Ramos (cell line): ENCODE measurements at regions not wholly inside any gene's neighbourhood (a gene's known extent, or its start where the extent isn't known, plus 50 kb on each side); places are given as distances from the start of the nearest gene placed in this dataset.

Experiments
- in situ Hi-C: fragments of 300-500 bp; cut with MboI; formaldehyde crosslinking; loops from one replicate; pipeline ENCODE4 v1.14.3; 2022; ENCODE audit warnings: low sequenced_read_pairs; ENCODE audit not compliant: unreplicated experiment

DNA sequence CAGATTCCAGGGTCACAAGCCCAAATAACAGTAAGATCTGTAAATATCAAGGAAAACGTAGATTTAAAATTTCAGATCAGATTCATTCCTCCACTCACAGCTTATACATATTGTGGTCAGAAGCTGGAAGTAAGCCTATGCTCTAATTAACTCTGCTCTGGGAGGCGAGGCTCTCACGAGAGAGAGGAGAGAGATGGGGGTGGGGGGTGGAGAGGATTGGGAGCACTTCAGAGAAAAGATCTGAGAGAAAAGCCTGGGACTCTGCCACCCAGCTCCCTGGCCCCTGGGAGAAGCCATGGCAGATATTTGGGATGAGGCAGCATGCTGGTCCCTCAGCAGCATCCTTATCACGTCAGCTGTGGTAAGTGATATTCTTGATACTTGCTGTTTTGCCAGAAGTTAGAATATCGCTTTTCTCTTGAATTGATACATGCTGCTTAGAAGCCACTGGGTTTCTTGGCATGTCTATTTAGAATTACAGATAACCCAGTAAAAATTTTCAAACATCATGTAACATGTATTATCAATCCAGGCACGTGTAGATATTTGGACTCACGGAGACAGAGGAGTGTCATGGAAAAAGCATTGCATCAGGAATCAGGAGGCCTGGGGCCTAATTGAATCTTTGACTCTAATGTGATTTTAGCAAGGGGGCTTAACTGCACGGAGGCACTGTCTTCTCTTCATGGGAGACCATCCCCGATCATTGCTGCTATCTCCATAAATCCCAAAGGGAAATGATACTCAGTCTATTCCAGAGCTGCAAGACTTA lies 265.4 kb downstream of the HRH4 start:
- in situ Hi-C loops = loop anchor here (10.0 to 25.0 kb wide), 2 partner anchors 231 to 364 kb away; no protein-coding TSS in a partner anchor

DNA sequence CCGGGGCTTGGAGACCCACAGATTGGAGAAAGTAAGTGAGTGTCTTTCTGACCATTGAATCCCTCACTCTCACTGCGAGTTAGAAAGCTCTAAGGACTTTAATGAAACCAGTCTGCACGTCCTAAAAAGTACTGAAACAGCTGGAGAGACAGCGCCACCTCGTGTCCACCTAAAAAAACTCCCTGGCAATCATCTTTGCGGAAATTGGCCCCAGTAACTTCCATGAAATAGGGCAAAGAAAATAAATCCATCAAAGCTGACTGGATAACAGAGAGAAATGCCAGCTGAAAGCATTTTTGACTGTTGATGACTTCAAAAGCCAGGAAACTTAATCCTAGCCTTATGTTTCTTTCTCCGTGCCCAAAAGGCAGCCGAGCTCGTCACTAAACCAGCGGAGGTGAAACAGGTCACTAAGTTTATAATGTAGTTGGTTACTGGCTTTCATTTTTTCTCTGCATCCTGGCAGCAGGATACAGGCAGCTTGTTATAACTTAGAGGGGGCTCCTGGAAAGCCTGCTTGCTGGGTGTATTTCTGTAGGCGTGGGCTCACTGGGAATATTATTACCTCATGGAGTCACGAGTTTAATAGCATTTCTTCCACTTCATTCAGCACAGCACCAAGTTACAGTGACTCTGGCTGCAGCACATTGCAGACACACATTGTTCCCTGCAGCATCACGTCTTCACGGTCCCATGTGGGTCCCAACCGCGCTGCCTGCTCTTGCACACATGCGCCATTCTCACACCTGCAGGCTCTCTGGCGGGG lies 266.5 kb downstream of the HRH4 start:
- in situ Hi-C loops = loop anchor here (10.0 to 25.0 kb wide), 2 partner anchors 232 to 365 kb away; no protein-coding TSS in a partner anchor

GRCh38 chr18:24727685-24728084 lies 267.2 kb downstream of the HRH4 start:
- in situ Hi-C loops = loop anchor here (10.0 to 25.0 kb wide), 2 partner anchors 233 to 365 kb away; no protein-coding TSS in a partner anchor

GRCh38 chr18:24731158-24731557 lies 270.7 kb downstream of the HRH4 start:
- in situ Hi-C loops = loop anchor here (5.0 to 25.0 kb wide), 2 partner anchors 134 to 369 kb away; no protein-coding TSS in a partner anchor

GRCh38 chr18:24731981-24732380 lies 271.5 kb downstream of the HRH4 start:
- in situ Hi-C loops = loop anchor here (5.0 to 25.0 kb wide), 2 partner anchors 135 to 370 kb away; no protein-coding TSS in a partner anchor

DNA sequence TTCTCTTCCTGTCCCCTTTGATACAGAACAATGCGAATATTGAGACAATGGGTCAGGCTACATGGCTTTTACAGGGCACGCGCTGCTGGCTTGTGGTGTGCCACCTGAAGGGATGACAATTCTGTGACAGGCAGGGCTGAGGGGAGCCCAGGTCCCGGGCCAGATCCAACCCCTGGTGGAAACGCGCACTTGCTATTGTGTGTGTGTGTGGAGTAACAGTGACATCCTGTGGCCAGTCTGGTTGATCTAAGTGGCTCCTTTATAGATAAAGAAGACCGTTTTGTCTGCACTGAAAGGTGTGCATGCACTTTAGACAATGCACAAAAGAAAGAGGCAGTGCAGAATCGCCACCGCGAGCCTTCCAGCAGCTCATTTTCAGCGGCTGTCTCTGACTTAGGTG lies 273.6 kb downstream of the HRH4 start:
- in situ Hi-C loops = loop anchor here (5.0 to 25.0 kb wide), 2 partner anchors 137 to 372 kb away; no protein-coding TSS in a partner anchor

- in situ Hi-C loops = loop anchor here (25.0 kb wide), 1 partner anchor 373 kb away; no protein-coding TSS in a partner anchor
Observed at GRCh38 chr18:24735624-24736231, 275.3 kb downstream of the HRH4 start.

- in situ Hi-C loops = loop anchor here (25.0 kb wide), 1 partner anchor 374 kb away; no protein-coding TSS in a partner anchor
Observed at GRCh38 chr18:24736662-24737330, 276.4 kb downstream of the HRH4 start.

GRCh38 chr18:24740829-24741228 lies 280.4 kb downstream of the HRH4 start:
- in situ Hi-C loops = loop anchor here (25.0 kb wide), 1 partner anchor 379 kb away; no protein-coding TSS in a partner anchor

DNA sequence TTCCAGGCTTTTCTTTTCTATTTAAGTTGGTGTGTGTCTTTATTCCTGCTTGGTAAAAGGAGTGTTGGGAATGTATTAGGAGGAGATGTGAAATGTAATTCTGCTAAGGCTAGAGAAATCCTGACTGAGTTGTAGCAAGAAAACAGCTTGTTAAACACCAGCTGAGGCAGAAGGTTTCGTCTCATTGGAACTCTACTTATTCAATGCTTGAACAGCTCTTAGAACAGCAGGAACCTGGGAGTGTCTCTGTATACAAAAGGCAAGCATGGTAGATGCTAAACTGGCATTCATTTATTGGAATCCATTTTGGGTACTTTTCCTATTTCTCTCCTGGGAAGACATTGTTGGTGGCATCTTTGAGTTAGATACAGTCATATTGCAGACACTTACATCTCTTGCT lies 280.9 kb downstream of the HRH4 start:
- in situ Hi-C loops = loop anchor here (25.0 kb wide), 1 partner anchor 379 kb away; no protein-coding TSS in a partner anchor

- in situ Hi-C loops = loop anchor here (25.0 kb wide), 1 partner anchor 380 kb away; no protein-coding TSS in a partner anchor
Observed at GRCh38 chr18:24741965-24742724, 281.7 kb downstream of the HRH4 start.

DNA sequence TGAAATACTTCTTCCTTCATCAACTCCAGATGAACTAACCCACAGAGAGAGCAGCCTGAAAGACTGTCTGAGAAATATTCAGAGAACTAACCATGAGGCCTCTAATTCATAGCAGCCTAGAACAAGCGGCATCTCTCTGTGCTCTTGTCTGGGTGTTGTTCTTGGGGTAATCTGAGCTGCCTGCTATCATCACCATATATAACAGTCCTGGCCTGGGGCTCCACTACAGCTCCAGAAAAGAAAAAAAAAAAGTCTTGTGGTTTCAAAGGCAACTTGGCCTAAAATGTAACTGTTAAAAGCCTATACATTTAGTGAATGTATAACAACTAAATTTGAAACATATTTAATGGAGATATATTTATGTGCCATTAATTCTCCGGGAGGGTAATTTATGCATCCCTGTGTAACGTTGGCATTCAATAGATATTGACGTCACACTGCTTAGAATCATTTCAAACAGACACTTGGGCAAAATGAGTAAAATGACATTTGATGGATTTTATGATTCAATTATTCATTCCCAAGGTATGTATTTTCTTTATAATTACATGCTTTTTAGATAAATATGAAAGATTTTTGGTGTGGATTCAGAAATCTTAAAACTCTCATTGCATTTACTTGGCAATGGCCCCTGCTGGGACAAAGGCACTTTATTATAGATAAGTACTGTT lies 294.3 kb downstream of the HRH4 start:
- in situ Hi-C loops = no loop called here

GRCh38 chr18:24756385-24756784 lies 295.9 kb downstream of the HRH4 start:
- in situ Hi-C loops = no loop called here

DNA sequence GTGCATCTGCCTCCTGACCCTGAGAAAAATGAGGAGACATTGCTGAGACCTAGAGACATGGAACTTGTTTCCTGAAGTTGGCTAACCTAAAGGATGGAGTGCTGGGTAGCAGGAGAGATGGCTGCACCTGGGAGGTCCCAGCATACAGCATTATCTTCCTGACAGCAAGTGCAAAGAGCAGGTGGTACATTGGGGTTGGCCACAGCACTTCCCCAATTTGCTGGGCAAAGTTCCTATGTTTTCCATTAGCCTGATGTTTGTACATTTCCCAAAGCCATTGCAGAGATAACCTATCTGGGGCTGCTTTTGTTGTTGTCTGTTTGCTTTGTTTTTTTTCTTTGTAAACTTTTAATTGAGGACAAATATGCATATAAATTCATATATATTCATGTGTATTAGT lies 296.7 kb downstream of the HRH4 start:
- in situ Hi-C loops = no loop called here

GRCh38 chr18:24761765-24762164 lies 301.3 kb downstream of the HRH4 start:
- in situ Hi-C loops = no loop called here

GRCh38 chr18:24762511-24762910 lies 302.1 kb downstream of the HRH4 start:
- in situ Hi-C loops = no loop called here

DNA sequence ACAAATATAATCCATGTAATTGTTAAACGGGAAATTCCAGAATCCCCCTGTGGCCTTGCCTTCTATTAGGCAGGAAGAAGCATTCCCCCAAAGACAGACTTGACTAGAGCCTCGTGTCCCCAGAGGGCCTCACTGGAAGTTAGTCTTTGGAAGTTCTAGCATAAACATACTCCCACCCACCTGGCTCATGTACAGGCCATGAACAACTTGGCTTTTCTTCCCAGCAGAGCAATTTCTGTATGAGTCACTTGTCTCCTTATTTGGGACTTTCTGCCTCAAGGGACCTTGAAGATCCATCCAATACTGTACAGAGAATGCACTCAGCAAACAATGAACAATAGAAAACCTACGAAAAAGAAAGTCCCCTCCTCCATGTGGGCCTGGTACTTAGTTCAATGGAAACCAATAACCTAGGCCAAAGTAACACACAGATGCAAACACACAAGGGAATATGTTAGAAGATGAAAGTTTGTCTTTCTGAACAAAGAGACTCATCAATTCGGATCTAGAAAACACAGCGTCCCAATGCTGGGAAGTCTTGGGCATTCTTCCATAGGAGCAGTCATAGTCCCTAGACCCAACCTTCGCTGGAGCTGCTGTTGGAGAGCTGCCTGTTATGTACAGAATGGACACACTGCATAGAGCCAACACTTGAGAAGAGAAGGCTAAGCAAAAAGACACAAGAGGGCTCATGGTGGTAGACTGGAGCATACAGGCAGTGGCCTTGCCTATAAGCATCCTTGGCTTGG lies 303.5 kb downstream of the HRH4 start:
- in situ Hi-C loops = no loop called here

DNA sequence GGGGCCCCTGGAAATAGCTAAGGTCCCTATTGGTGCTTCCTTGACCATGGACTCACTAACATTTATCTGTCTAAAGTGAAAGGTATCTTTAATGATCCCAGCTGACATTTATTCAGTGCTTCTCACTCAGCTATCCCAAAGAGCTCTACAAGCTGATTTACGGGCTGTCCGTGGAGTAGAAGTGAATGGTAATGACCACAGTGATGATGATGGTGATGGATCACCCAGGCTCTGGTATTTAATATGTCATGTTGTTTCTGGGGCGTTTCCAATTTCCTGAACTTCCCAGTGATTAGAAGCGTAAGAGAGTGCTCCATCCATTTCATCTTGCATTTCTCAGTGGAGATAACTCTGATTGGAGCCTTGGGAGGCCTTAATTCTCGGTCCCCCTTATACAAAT lies 304.3 kb downstream of the HRH4 start:
- in situ Hi-C loops = no loop called here
